Frontal cortex (tissue), 3 donors: ENCODE measurements at regions not wholly inside any gene's neighbourhood (a gene's known extent, or its start where the extent isn't known, plus 50 kb on each side); places are given as distances from the start of the nearest gene placed in this dataset.

Experiments used
- DNase-seq, 2 donors: peaks; one replicate each; pipeline ENCODE4 v3.0.0; 2012; ENCODE audit warnings: low spot score in 2 of 2
- FAIRE-seq: peaks from 2 replicates; lab custom pipeline; 2012; peaks lifted over from hg19 to GRCh38; lab: Jason Lieb, UNC
- donor health status: control.
- donor health status: control.
- donor health status: control.

GRCh38 chr4:117773064-117773936, 261.0 kb upstream of the NDST3 start:
- FAIRE-seq, result no peak
- DNase-seq, result no peak

GRCh38 chr4:117777721-117778120, 256.6 kb upstream of the NDST3 start:
- no peak for DNase-seq
- FAIRE-seq, result no peak

GRCh38 chr4:117783716-117784115, 250.6 kb upstream of the NDST3 start:
- no peak for FAIRE-seq
- DNase-seq, result no peak

GRCh38 chr4:117784266-117784665, 250.0 kb upstream of the NDST3 start:
- DNase-seq (no peak), FAIRE-seq (peak; percentile 34)

- FAIRE-seq (no peak), DNase-seq (no peak)
Observed at GRCh38 chr4:117786566-117786965, 247.7 kb upstream of the NDST3 start.

GRCh38 chr4:117793845-117794480, 240.3 kb upstream of the NDST3 start:
- DNase-seq, result no peak
- FAIRE-seq, result no peak

- DNase-seq, result no peak
- FAIRE-seq, result no peak
Observed at GRCh38 chr4:117796677-117797076, 237.6 kb upstream of the NDST3 start.

GRCh38 chr4:117800636-117801035, 233.7 kb upstream of the NDST3 start:
- FAIRE-seq (no peak), DNase-seq (no peak)

- no peak for FAIRE-seq
- DNase-seq, result no peak
Observed at GRCh38 chr4:117801756-117802155, 232.5 kb upstream of the NDST3 start.

GRCh38 chr4:117811731-117812130, 222.6 kb upstream of the NDST3 start:
- DNase-seq (no peak), FAIRE-seq (no peak)

GRCh38 chr4:117814277-117815246, 219.7 kb upstream of the NDST3 start:
- DNase-seq (no peak), FAIRE-seq (no peak)

- FAIRE-seq (no peak), DNase-seq (no peak)
Observed at GRCh38 chr4:117817301-117817700, 217.0 kb upstream of the NDST3 start.

GRCh38 chr4:117821834-117822233, 212.5 kb upstream of the NDST3 start:
- no peak for DNase-seq
- FAIRE-seq, result no peak

GRCh38 chr4:117823388-117823787, 210.9 kb upstream of the NDST3 start:
- DNase-seq (no peak), FAIRE-seq (no peak)

GRCh38 chr4:117825600-117825999, 208.7 kb upstream of the NDST3 start:
- DNase-seq, result no peak
- no peak for FAIRE-seq

- no peak for DNase-seq
- no peak for FAIRE-seq
Observed at GRCh38 chr4:117831060-117831683, 203.1 kb upstream of the NDST3 start.

- no peak for FAIRE-seq
Observed at GRCh38 chr4:117835566-117835965, 198.7 kb upstream of the NDST3 start.

GRCh38 chr4:117844594-117844993, 189.7 kb upstream of the NDST3 start:
- no peak for DNase-seq
- FAIRE-seq, result no peak

More at GRCh38 chr4:117835566-117835965, 198.7 kb upstream of the NDST3 start:
- DNase-seq, result no peak

- FAIRE-seq (no peak), DNase-seq (no peak)
Observed at GRCh38 chr4:117845270-117845669, 189.0 kb upstream of the NDST3 start.

- FAIRE-seq, result no peak
Observed at GRCh38 chr4:117847849-117848248, 186.4 kb upstream of the NDST3 start.

More at GRCh38 chr4:117847849-117848248, 186.4 kb upstream of the NDST3 start:
- DNase-seq, result no peak
